ENCODE measurements at regions not wholly inside any gene's neighbourhood (a gene's known extent, or its start where the extent isn't known, plus 50 kb on each side); places are given as distances from the start of the nearest gene placed in this dataset.

- H3K4me3 ChIP-seq (ENCODE audit: low read depth, low read length): no peak overlapping the region
- no peak for TF ChIP-seq CTCF (IDR thresholded peaks at IDR 0.05; ENCODE audit: low read depth, low read length)
Observed at GRCh38 chr16:66205287-66206231, 160.9 kb upstream of the CDH5 start.

GRCh38 chr16:66204756-66205155, 161.7 kb upstream of the CDH5 start:
- no peak overlapping the region for H3K4me3 ChIP-seq (ENCODE audit: low read depth, low read length)
- TF ChIP-seq CTCF (IDR thresholded peaks at IDR 0.05; ENCODE audit: low read depth, low read length): no peak

GRCh38 chr16:66203476-66203875, 163.0 kb upstream of the CDH5 start:
- H3K4me3 ChIP-seq (ENCODE audit: low read depth, low read length): no peak overlapping the region
- no peak for TF ChIP-seq CTCF (IDR thresholded peaks at IDR 0.05; ENCODE audit: low read depth, low read length)

- no peak for TF ChIP-seq CTCF (IDR thresholded peaks at IDR 0.05; ENCODE audit: low read depth, low read length)
- no peak overlapping the region for H3K4me3 ChIP-seq (ENCODE audit: low read depth, low read length)
Observed at GRCh38 chr16:66199189-66199588, 167.3 kb upstream of the CDH5 start.

- TF ChIP-seq CTCF (IDR thresholded peaks at IDR 0.05; ENCODE audit: low read depth, low read length): no peak
- no peak overlapping the region for H3K4me3 ChIP-seq (ENCODE audit: low read depth, low read length)
Observed at GRCh38 chr16:66198641-66199040, 167.8 kb upstream of the CDH5 start.

- no peak overlapping the region for H3K4me3 ChIP-seq (ENCODE audit: low read depth, low read length)
- no peak for TF ChIP-seq CTCF (IDR thresholded peaks at IDR 0.05; ENCODE audit: low read depth, low read length)
Observed at GRCh38 chr16:66197668-66198278, 168.7 kb upstream of the CDH5 start.

- TF ChIP-seq CTCF (IDR thresholded peaks at IDR 0.05; ENCODE audit: low read depth, low read length): no peak
- H3K4me3 ChIP-seq (ENCODE audit: low read depth, low read length): no peak overlapping the region
Observed at GRCh38 chr16:66196770-66197169, 169.7 kb upstream of the CDH5 start.
